TTC549 (cell line): ENCODE measurements at regions not wholly inside any gene's neighbourhood (a gene's known extent, or its start where the extent isn't known, plus 50 kb on each side); places are given as distances from the start of the nearest gene placed in this dataset.

Experiments used
- FAIRE-seq: peaks from 2 replicates; lab custom pipeline; 2012; peaks lifted over from hg19 to GRCh38; lab: Jason Lieb, UNC

GRCh38 chrX:110852180-110852579 lies 56.6 kb upstream of the CHRDL1 start:
- no peak for FAIRE-seq

- FAIRE-seq: no peak
Observed at GRCh38 chrX:110851780-110852179, 56.2 kb upstream of the CHRDL1 start.

GRCh38 chrX:110847334-110847733 lies 51.7 kb upstream of the CHRDL1 start:
- peak; percentile 70 for FAIRE-seq

GRCh38 chrX:110846071-110846470 lies 50.5 kb upstream of the CHRDL1 start:
- no peak for FAIRE-seq
